C4-2B (cell line): ENCODE measurements at regions not wholly inside any gene's neighbourhood (a gene's known extent, or its start where the extent isn't known, plus 50 kb on each side); places are given as distances from the start of the nearest gene placed in this dataset.
"Not testable (repeated sequence)": the region's sequence is repeated elsewhere in the genome, so short reads cannot be mapped to it uniquely, and the experiment has no call there.

Experiments
- ZFX ChIP-seq: fragments of 450-650 bp; IDR thresholded peaks from 2 replicates; pipeline ENCODE4 v1.6.1; 2017
- TF ChIP-seq, protein P1 (sequence below): fragments of 450-650 bp; conservative IDR thresholded peaks from 2 replicates; pipeline ENCODE4 v1.5.1; 2017; ENCODE audit warnings: mild to moderate bottlenecking

GRCh38 chr1:166422586-166422985 is 255.8 kb upstream of the FAM78B start:
- TF ChIP-seq, protein P1, sequence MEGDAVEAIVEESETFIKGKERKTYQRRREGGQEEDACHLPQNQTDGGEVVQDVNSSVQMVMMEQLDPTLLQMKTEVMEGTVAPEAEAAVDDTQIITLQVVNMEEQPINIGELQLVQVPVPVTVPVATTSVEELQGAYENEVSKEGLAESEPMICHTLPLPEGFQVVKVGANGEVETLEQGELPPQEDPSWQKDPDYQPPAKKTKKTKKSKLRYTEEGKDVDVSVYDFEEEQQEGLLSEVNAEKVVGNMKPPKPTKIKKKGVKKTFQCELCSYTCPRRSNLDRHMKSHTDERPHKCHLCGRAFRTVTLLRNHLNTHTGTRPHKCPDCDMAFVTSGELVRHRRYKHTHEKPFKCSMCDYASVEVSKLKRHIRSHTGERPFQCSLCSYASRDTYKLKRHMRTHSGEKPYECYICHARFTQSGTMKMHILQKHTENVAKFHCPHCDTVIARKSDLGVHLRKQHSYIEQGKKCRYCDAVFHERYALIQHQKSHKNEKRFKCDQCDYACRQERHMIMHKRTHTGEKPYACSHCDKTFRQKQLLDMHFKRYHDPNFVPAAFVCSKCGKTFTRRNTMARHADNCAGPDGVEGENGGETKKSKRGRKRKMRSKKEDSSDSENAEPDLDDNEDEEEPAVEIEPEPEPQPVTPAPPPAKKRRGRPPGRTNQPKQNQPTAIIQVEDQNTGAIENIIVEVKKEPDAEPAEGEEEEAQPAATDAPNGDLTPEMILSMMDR = not testable (repeated sequence)
- TF ChIP-seq ZFX = not testable (repeated sequence)
